SK-N-SH treated with all-trans-retinoic acid at 6 μM for 48 hours (cell line): ENCODE measurements at regions not wholly inside any gene's neighbourhood (a gene's known extent, or its start where the extent isn't known, plus 50 kb on each side); places are given as distances from the start of the nearest gene placed in this dataset.

ENCODE experiments used
- ARNTL ChIP-seq: fragments of 450-650 bp; formaldehyde crosslinking; IDR thresholded peaks from 2 replicates; pipeline ENCODE4 v1.5.0; 2020; ENCODE audit warnings: low read depth, mild to moderate bottlenecking, moderate library complexity, borderline replicate concordance
- CREB5 ChIP-seq: fragments of 250-450 bp; sonication (Bioruptor Pico); IDR thresholded peaks from 2 replicates; pipeline ENCODE4 v1.5.1; 2020; ENCODE audit warnings: low read depth, mild to moderate bottlenecking, moderate library complexity
- GLIS3 ChIP-seq: fragments of 250-450 bp; sonication (Bioruptor Pico); IDR thresholded peaks from 2 replicates; pipeline ENCODE4 v1.5.0; 2020; ENCODE audit warnings: mild to moderate bottlenecking, moderate library complexity
- PATZ1 ChIP-seq: fragments of 250-450 bp; sonication (Bioruptor Pico); IDR thresholded peaks from 2 replicates; pipeline ENCODE4 v1.8.0; 2020; ENCODE audit warnings: mild to moderate bottlenecking, moderate library complexity, borderline replicate concordance
- RARB ChIP-seq: fragments of 250-450 bp; sonication (Bioruptor Pico); IDR thresholded peaks from 2 replicates; pipeline ENCODE4 v1.8.0; 2021; ENCODE audit warnings: mild to moderate bottlenecking, moderate library complexity
- TCF4 ChIP-seq: fragments of 250-450 bp; sonication (Bioruptor Pico); IDR thresholded peaks from 2 replicates; pipeline ENCODE4 v1.8.0; 2021; ENCODE audit warnings: mild to moderate bottlenecking, moderate library complexity, borderline replicate concordance
- ZFP3 ChIP-seq: fragments of 250-450 bp; sonication (Bioruptor Pico); IDR thresholded peaks from 2 replicates; pipeline ENCODE4 v1.5.0; 2020; ENCODE audit warnings: mild to moderate bottlenecking, moderate library complexity
- ZFP30 ChIP-seq: fragments of 450-650 bp; formaldehyde crosslinking; IDR thresholded peaks from 2 replicates; pipeline ENCODE4 v1.5.0; 2022; ENCODE audit warnings: mild to moderate bottlenecking, moderate library complexity

- TF ChIP-seq PATZ1 (CRISPR knock-in tag) (no peak), RARB (CRISPR knock-in tag) (no peak), ZFP30 (CRISPR knock-in tag) (no peak), TCF4 (no peak), ARNTL (CRISPR knock-in tag) (no peak), GLIS3 (no peak), ZFP3 (CRISPR knock-in tag) (no peak), CREB5 (no peak)
These were observed 416.3 kb downstream of the IRX1 start for GRCh38 chr5:4011943-4012342.
